OCI-LY1 (cell line): ENCODE measurements at regions not wholly inside any gene's neighbourhood (a gene's known extent, or its start where the extent isn't known, plus 50 kb on each side); places are given as distances from the start of the nearest gene placed in this dataset.

Source experiments
- H2AFZ ChIP-seq: fragments of 200-600 bp; sonication (generic), shearing (Covaris generic); 2 replicates; pipeline ENCODE4 v1.6.0; 2014; ENCODE audit warnings: antibody characterized with exemption, mild to moderate bottlenecking, low read length
- H3F3A ChIP-seq: fragments of 200-600 bp; sonication (generic), shearing (Covaris generic); 2 replicates; pipeline ENCODE4 v1.6.0; 2014; ENCODE audit warnings: mild to moderate bottlenecking, antibody characterized with exemption, low read length, moderate library complexity; ENCODE audit not compliant: insufficient read depth
- H3K27ac ChIP-seq: fragments of 200-600 bp; sonication (generic); 2 replicates; pipeline ENCODE4 v1.5.1; 2014; ENCODE audit warnings: low read length, mixed run types, mild to moderate bottlenecking, low read depth; ENCODE audit not compliant: poor library complexity, severe bottlenecking
- H3K27me3 ChIP-seq: fragments of 200-600 bp; sonication (generic); 2 replicates; pipeline ENCODE4 v1.6.0; 2014; ENCODE audit warnings: antibody characterized with exemption, mild to moderate bottlenecking, low read length, moderate library complexity; ENCODE audit not compliant: insufficient read depth
- H3K36me3 ChIP-seq: fragments of 200-600 bp; sonication (generic); 2 replicates; pipeline ENCODE4 v1.6.1; 2014; ENCODE audit warnings: mild to moderate bottlenecking, antibody characterized with exemption, low read length, moderate library complexity, mixed read lengths; ENCODE audit not compliant: insufficient read depth
- H3K4me1 ChIP-seq: fragments of 200-600 bp; sonication (generic); 2 replicates; pipeline ENCODE4 v1.5.1; 2014; ENCODE audit warnings: mild to moderate bottlenecking, low read length, moderate library complexity; ENCODE audit not compliant: insufficient read depth, severe bottlenecking
- H3K4me2 ChIP-seq: fragments of 200-600 bp; sonication (generic), shearing (Covaris generic); 2 replicates; pipeline ENCODE4 v1.6.1; 2014; ENCODE audit warnings: low read length
- H3K4me3 ChIP-seq: fragments of 200-600 bp; sonication (generic); 2 replicates; pipeline ENCODE4 v1.5.1; 2014; ENCODE audit warnings: low read length, low read depth, mild to moderate bottlenecking, mixed read lengths; ENCODE audit not compliant: poor library complexity, severe bottlenecking
- H3K79me2 ChIP-seq: fragments of 200-600 bp; shearing (Covaris generic); 2 replicates; pipeline ENCODE4 v1.6.1; 2016; ENCODE audit warnings: mixed run types, low read length, mixed read lengths; ENCODE audit not compliant: insufficient read depth
- H3K9ac ChIP-seq: fragments of 200-600 bp; sonication (generic), shearing (Covaris generic); 2 replicates; pipeline ENCODE4 v1.6.1; 2014; ENCODE audit warnings: mild to moderate bottlenecking, low read length, mixed read lengths
- H3K9me2 ChIP-seq: fragments of 200-600 bp; sonication (generic), shearing (Covaris generic); 2 replicates; pipeline ENCODE4 v1.6.1; 2014; ENCODE audit warnings: low read depth, mild to moderate bottlenecking, low read length, mixed read lengths
- H3K9me3 ChIP-seq: fragments of 200-600 bp; shearing (Covaris generic); 2 replicates; pipeline ENCODE4 v1.6.1; 2014; ENCODE audit warnings: low read length, mixed read lengths
- H4K20me1 ChIP-seq: fragments of 200-600 bp; sonication (generic), shearing (Covaris generic); 2 replicates; pipeline ENCODE4 v1.6.0; 2016; ENCODE audit warnings: mild to moderate bottlenecking, low read length; ENCODE audit not compliant: insufficient read depth
- CTCF ChIP-seq: fragments of 200-600 bp; sonication (generic), shearing (Covaris generic); IDR thresholded peaks from 2 replicates; pipeline ENCODE4 v1.5.1; 2017; ENCODE audit warnings: mild to moderate bottlenecking, antibody characterized with exemption, low read length, moderate library complexity, mixed read lengths
- EZH2 ChIP-seq: fragments of 200-600 bp; sonication (generic), shearing (Covaris generic); IDR thresholded peaks from 2 replicates; pipeline ENCODE4 v1.8.0; 2017; ENCODE audit warnings: borderline replicate concordance, mixed run types, mild to moderate bottlenecking, antibody characterized with exemption, low read length, moderate library complexity, mixed read lengths

- H3K4me2 ChIP-seq, result peak overlapping the region; percentile 74
- H3K36me3 ChIP-seq, result no peaks in the 10 kb centered on the region; the same call in 1 of the 2 replicates
- H3K9me3 ChIP-seq, result no peaks in the 10 kb centered on the region; the same call in 1 of the 2 replicates
- TF ChIP-seq EZH2 (no peak), CTCF (peak; percentile 91)
- peaks cover 5% of the 10 kb centered on the region for H3K4me1 ChIP-seq
- peak overlapping the region; percentile 97; the same call in 1 of the 2 replicates for H2AFZ ChIP-seq
- H3K4me3 ChIP-seq, result peak overlapping the region; percentile 47
- no peaks in the 10 kb centered on the region for H3K27me3 ChIP-seq
- no peaks in the 10 kb centered on the region for H4K20me1 ChIP-seq
- no peaks in the 10 kb centered on the region for H3K79me2 ChIP-seq
- no peak overlapping the region for H3K27ac ChIP-seq
- peak overlapping the region; percentile 43; the same call in 1 of the 2 replicates for H3K9ac ChIP-seq
- H3F3A ChIP-seq, result no peaks in the 10 kb centered on the region
- no peaks in the 10 kb centered on the region for H3K9me2 ChIP-seq
These were observed 358.4 kb downstream of the THBS2 start for GRCh38 chr6:168895102-168895812.

GRCh38 chr6:168892031-168892430 is 361.6 kb downstream of the THBS2 start:
- Histone ChIP-seq H3K36me3 (no peaks in the 10 kb centered on the region; the same call in 1 of the 2 replicates), H3K4me2 (no peak overlapping the region), H3F3A (no peaks in the 10 kb centered on the region), H3K4me3 (no peak overlapping the region), H3K9me3 (no peaks in the 10 kb centered on the region; the same call in 1 of the 2 replicates), H2AFZ (no peak overlapping the region), H3K27me3 (no peaks in the 10 kb centered on the region), H3K9me2 (no peaks in the 10 kb centered on the region), H3K79me2 (no peaks in the 10 kb centered on the region), H3K27ac (no peak overlapping the region), H3K9ac (no peak overlapping the region), H3K4me1 (peaks cover 5% of the 10 kb centered on the region), H4K20me1 (no peaks in the 10 kb centered on the region)
- TF ChIP-seq CTCF, result no peak

- H3K4me2 ChIP-seq, result no peak overlapping the region
These were observed 362.7 kb downstream of the THBS2 start for GRCh38 chr6:168890981-168891365.

More at GRCh38 chr6:168890981-168891365, 362.7 kb downstream of the THBS2 start:
- no peak overlapping the region for H3K27ac ChIP-seq
- peaks cover 5% of the 10 kb centered on the region for H3K4me1 ChIP-seq
- no peaks in the 10 kb centered on the region for H3K36me3 ChIP-seq
- H3K9me2 ChIP-seq, result no peaks in the 10 kb centered on the region
- H3K9ac ChIP-seq, result no peak overlapping the region
- no peaks in the 10 kb centered on the region for H3F3A ChIP-seq
- TF ChIP-seq EZH2 (no peak), CTCF (no peak)
- H3K79me2 ChIP-seq, result no peaks in the 10 kb centered on the region
- H3K27me3 ChIP-seq, result no peaks in the 10 kb centered on the region
- no peak overlapping the region for H2AFZ ChIP-seq
- H3K9me3 ChIP-seq, result no peaks in the 10 kb centered on the region
- H4K20me1 ChIP-seq, result no peaks in the 10 kb centered on the region
- H3K4me3 ChIP-seq, result no peak overlapping the region
